GM18520 (cell line): ENCODE measurements at regions not wholly inside any gene's neighbourhood (a gene's known extent, or its start where the extent isn't known, plus 50 kb on each side); places are given as distances from the start of the nearest gene placed in this dataset.

Source experiments
- ATAC-seq: cut with Tn5 transposase; IDR thresholded peaks from one replicate; pipeline ENCODE4 v1.9.1; 2021; ENCODE audit not compliant: unreplicated experiment

DNA sequence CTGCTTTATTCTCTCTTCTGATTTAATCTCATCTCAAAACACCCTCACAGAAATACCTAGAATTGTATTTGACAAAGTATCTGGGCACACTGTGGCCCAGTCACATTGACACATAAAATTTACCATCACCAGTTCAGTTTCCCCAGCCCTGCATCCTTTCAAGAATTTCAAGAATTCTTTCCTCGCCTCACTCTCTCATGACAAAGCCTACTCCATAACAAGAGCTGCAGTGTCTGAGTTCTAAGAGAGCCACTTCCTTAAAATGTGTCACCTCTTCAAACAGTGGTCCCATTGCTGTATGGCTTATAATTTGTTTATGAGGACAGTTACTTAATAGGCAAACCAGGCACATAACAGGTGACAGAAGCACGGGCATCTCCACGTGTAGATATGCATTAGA is 90.9 kb upstream of the STK39 start:
- no peak for ATAC-seq

DNA sequence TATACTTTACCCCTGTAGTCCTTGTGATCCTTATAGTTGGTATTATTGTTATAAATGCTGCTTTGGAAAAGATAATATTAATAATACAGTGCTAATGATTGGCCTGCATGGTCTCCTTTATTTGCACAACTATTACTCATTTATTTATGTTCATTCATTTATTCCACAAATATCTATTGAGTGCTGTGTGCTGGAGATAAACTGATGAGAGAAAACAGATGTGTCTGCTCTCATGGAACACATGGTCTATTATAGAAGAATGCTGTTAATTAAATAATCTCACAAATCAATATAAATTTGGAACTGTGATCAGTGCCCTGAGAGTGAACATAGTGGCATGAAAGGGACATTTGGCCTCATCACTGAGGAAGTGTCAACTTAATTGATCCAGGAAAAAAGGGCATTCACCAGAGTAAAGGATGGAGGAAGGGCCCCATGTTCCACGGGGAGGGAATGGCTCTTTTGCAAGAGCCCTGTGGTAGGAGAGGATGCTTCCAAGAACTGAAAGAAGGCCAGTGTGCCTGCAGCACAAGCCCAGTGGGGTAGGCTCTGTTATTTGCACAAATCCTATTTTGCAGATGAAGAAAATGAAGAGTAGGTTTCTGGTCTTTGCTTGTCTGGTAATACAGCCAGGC is 91.5 kb upstream of the STK39 start:
- no peak for ATAC-seq

DNA sequence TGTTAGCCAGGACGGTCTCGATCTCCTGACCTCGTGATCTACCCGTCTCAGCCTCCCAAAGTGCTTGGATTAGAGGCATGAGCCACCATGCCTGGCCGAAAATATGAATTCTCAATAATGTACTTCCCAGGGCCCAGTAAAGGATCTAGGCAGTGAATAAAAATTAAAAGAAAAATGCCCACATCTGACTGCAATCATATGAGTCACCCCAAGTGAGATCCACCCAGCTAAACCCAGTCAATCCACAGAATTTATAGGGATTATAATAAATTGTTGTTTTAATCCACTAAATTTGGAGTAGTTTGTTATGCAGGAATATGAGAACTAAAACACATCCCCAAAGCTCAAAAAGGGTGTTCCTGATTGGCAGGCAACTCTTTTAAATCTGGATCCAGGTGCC is 93.5 kb upstream of the STK39 start:
- ATAC-seq = no peak

DNA sequence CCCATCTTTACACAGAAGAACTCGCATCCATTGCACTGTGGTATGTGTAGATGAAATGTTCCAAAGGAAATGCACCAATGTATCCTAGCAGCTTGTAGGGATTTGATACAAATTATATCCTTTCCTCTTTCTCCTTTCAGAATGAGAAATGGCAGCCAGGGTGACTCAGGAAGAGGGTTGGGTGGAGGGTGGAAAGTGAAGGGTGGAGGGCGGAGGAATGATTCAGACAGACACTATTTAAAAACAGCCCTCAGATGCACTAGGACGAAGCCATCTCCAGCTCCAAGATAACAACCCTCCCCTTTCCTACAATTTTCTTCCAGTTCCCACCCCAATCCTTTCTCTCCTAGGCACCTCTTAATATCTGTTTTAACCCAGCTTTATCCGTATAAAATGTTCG is 96.2 kb upstream of the STK39 start:
- no peak for ATAC-seq

DNA sequence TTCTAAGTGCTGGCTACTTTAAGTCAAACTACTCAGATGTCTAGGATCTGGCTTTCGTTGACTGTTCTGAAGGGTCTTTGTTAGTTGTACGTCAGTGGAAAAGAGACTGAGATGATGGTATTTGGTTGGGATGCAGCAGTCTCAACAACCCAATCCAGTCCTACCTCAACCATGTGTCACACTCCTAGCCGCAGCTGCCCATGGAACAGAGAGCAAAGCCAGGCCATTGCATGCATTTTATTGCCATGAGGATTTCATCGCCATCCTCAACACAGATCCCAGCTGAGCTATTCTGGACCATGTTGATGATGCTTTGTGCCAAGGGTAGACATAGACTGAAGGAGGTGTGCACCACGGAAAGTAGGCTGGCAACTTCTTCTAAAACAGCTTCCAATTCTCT is 97.3 kb upstream of the STK39 start:
- no peak for ATAC-seq

DNA sequence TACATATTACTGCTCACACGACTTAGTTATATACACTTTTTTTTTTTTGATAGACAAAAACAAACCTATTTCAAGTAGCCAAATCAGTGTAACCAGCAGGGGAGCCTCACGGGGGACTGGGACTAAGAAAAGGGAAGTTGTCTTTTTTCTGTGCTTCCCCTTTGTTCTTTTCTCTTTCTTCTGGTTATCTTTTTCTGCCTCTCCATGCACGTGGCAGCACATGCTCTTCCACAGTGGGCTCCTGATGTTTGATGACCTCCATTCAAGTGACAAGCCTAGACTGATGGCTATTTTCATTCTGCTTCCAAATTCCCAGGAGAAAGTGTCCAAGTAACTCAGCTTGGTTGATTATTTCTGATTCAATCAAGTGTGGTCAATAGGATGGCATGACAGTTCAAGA is 98.2 kb upstream of the STK39 start:
- no peak for ATAC-seq

DNA sequence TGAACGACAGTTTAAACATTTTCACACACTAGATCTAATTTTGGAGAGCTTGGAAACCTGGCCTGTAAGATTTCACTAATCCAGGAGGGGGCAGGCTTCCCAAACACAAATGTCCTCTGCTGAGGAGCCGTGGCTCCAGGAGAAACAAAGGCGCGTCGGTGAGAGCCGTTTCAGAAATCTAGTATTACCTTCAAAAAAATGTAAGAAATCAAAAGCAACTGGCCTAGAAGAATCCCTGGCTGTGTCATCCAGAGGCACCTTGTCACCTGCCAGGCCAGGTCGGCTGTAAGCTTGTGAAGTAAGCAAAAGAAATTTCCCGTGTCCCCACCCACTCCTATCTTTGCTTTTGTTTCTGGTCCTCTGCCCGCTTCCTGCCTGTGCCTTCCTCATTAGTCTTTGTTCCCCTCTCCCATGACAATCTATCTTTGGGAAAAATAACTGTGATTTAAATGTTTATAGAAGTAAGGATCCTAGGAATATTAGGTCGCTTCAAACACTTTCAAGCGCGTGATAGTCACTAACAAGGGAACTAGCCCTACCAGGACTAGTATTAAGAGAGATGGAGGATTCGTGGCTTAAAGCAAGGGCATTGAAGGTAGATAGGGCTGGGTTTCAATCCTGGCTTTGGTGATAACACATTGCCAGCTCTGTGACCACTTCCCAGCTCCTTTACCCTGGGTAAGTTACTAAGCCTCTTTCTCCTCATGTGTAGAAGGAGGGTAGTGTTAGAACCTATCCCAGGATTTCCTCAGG is 99.5 kb upstream of the STK39 start:
- ATAC-seq = no peak

DNA sequence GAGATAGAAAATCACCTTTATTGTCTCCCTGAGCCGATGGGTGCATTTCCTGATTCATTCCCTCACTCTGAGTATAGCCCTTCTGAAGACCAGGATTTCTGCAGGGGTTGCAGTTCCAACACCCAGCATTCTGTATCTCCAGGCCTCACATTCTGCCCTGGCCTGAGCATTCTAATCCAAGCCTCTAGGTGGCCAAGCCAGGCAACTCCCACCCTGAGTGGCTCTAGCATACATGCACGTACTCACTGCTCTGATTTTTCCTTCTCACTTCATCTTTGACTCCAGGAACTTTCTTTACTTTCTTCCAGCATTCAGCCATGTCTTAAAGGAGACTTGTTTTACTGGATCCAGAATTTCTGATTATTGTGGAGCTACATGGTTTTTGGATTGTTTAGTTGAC is 100.7 kb upstream of the STK39 start:
- peak; percentile 38 for ATAC-seq

DNA sequence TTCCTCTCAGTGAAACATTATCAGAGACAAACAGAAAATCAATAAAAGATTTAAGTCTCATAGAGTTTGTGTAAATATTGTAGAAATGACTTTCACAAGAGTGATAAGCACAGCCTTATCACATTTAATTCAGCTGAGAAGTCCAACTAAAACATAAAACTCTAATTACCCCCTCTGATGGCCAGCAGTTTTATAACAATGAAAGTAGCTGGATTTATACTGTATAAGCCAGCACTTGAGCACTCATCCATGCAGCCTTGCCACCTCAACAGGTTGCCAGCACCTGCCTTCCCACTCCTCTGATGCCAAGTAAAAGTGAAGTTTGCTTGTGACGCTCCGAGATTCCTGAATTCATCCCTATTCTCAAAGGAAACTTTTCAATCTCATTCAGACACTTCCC is 103.0 kb upstream of the STK39 start:
- no peak for ATAC-seq

DNA sequence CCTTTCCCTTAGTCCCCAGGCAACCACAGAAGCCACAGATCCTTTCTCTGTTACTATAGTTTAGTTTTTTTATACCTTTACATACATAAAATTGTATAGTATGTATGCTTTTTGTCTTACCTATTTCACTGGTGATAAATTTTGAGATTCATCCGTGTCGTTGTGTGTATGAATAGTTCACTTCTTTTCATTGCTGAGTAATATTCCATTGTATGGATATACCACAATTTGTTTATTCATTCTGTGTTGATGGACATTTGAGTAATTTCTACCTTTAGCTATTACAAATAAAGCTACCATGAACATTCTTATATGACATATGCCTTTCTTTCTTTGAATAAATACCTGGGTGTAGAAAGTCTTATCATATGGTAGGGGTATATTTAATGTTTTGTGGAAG is 102.8 kb upstream of the CERS6 start:
- no peak for ATAC-seq

DNA sequence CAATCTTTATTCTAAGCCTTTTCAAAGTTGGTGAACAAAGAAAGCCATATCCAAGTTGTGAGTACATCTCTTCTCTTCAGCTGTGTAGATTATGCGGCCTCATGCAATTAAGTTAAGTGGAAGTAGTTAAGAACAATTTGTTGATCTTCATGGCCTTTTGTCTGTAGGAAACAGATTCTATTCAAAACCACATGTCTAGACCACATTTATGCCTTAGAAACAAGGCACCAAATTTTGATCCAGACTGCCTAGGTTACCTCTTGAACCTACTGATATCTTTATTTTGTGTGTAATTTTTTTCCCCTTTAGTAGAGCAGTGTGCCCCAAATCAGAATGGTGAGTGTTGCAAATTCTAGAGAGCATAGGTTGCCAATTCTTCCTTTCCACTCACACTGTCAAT is 101.6 kb upstream of the CERS6 start:
- no peak for ATAC-seq

DNA sequence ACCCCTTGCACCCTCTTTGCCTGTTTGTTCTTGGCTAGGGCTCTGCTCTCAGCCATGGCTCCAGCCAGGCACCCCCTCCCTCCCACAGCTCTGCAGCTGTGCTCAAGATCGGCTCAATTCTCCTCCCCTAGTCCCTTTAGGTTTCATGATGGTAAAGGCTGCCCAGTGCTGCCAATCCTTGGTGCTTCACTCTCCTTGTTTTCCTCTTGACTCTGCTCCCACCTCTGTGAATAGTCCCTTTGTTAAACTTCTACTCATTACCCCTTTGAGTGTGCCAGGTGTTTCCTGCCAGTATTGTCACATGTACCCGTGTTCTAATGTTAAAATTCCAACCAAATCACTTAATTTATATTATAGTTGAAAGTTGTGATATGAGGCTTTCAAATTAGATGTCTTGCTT is 101.0 kb upstream of the CERS6 start:
- ATAC-seq = no peak

DNA sequence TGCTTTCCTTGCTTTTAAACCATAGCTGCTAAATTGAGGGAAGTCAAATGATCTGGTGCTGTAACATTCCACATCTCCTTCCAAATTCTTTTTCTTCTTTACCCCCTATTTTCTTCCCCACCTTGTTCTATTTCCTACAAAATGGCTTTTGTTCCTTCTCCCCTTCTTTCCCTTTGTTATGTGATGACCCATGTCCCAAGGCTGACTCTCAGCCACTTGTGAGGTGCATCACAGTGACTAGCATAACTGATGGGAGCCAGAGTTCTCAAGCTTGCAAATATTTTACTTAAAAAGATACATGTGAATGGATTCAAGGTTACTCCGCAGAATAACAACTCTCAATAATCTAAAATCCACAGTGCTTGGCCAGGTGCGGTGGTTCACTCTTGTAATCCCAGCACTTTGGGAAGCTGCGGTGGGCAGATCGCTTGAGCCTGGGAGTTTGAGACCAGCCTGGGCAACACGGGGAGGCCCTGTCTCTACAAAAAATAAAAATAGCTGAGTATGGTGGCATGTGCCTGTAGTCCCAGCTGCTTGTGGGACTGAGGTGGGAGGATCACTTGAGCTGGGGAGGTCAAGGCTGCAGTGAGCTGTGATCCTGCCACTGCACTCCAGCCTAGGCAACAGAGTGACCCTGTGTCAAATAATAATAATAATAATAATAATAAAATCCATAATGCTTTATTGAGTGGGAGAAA is 100.1 kb upstream of the CERS6 start:
- no peak for ATAC-seq

DNA sequence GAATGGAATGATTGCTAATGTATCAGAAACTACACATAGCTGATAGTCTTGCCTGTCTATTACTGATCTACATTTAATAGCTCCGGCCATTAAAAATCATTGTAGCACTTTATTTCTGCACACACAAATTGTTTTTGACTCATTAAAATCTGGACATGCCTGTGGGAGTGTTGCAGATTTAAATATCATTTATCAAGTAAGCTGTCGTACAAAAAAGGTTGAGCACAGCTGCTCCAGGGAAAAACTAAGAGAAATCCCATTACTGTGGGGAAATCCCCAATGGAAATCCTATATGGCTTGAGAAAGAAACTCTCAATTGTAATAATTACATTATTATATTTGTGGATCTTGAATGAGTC is 99.6 kb upstream of the CERS6 start:
- no peak for ATAC-seq

DNA sequence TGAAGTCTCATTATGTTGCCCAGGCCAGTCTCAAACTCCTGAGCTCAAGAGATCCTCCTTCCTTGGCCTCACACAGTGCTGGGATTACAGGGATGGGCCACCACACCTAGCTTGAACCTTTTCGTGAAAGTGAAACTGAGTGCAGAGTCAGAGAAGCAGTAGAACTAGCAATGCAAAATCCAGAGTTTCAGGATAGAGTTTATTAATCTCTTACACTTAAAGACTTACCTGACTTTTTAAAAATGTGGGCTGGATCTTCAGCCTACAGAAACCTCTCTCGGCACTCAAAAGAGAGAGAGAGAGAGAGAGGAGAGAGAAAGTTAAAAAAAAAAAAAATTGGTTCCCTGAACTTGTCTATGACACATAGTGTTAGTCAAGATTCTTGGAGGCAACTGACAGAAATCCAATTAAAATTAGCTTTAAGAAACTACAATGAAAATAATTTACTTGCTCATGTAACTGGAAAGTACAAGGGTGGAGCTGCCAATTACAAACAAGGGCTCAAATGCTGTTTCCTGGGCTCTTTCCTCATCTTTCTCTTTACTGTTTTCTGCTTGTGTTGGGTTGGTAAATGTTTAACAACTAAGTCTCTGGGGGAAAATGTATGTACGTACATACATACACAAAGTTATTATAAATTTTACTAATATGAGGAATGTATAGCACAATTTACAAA is 98.1 kb upstream of the CERS6 start:
- ATAC-seq = no peak

DNA sequence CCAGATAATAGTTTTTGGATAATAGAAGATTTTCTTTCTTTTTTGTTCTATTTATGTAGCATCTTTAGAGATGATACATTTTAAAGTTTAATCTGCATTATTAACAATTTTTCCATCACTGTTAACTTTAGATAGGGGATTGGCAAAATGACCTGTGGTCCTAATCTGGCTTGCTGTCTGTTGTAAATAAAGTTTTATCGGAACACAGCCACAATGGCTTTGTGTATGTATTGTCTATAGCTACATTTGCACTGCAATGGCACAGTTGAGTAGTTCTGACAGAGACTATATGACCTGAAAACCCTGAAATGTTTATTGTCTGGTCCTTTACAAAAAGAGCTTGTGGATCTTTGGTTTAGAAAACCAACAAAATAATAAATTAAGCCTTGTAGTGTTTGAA is 97.0 kb upstream of the CERS6 start:
- ATAC-seq = no peak

DNA sequence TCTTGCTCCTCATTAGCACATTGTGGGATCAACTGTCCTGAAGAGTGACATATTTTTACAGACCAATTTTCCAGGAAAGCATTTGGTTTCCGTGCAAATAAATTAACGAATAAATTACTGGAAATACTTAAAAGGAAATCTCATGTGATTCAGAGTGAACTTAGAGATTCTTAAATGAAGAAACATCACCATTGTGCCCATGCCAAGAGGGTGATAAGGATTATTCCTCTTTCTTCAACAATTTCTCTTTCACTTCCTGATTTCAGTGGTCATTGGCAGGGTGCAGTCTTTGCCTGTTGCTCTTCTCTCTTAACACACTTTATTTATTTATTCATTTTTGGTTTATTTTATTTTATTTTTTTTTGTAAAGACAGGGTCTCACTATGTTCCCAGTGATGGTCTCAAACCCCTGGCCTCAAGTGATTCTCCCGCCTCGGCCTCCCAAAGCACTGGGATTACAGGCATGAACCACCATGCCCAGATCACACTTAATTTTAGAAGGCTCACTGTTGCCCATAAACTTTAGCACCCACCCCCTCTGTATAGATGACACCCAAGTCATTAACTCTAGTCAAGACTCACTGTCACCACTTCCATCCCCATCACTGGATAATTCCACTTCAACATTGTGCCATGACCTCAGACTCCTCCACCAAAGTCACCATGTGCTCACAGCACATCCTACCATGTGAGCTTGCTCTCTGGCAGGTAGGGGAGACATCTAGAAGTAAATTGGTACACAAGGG is 92.6 kb upstream of the CERS6 start:
- ATAC-seq = no peak

DNA sequence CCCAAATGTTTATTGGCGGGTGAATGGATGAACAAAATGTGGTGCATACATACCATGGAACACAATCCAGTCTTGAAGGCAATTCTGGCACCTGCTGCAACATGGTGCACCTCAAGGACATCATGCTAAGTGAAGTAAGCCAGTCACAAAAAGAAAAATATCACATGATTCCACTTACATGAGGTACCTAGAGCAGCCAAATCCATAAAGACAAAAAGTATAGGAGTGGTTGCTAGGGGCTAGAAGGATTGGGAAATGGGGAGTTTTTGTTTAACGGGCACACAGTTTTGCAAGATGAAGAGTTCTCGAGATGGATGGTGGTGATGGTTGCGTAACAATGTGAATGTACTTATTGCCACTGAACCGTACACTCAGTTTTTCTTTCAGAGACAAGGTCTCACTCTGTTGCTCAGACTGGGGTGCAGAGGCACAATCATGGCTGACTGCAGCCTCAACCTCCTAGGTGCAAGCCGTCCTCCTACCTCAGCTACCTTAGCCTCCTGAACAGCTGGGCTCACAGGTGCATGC is 90.9 kb upstream of the CERS6 start:
- ATAC-seq = no peak

DNA sequence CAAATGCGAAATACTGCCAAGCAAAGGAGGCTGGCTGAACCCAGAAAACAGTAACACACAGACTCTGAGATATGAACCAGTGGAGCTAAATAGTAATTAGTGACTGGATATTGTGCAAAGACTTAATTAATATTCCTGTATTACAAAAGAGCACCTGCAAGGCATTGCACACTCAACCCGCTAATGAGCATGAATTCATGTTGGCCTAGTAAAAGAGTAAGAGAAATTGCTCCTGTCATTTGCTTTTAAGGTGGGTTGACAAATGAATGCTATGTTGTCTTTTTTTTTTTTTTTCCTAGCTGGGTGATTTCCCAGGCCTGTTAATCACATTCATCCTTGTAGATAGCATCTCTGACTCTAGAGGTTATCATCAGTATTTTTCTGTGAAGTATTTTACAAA is 87.0 kb upstream of the CERS6 start:
- no peak for ATAC-seq

DNA sequence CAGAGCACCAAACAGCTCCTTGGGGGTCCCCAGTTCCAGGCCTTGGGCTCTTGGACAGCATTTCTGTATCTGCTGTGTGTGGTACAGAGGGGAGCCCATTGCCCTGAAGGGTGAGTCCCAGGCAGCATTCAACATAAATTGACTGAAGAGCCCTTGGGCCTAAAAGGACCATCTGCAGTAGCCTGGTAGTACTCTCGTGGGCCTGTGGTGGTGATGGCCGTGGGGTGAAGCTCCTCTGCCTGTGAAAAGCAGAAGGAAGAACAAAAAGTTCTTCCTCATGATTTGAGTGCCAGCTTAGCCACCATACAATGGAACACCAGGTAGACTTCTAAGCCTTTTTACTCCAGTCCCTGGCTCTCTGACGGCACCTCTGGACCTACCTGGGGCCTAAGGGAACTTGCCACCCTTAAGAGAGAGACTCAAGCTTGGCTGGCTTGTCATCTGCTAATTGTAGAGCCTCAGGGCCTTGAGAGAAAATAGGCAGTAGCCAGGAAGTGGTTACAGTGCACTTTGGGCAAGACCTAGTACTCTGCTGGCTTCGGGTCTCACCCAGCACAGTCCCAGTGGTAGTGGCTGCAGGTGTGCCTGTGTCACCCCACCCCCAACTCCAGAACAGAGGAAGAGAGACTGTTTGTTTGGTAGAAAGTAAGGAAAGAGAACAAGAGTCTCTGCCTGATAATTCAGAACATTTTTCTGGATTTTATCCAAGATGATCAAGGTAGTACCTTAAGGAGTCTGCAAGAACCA is 84.6 kb upstream of the CERS6 start:
- ATAC-seq = peak; percentile 68
